Hematopoietic multipotent progenitor cell treated with erythropoietin and hydrocortisone succinate and interleukin-3 and kit ligand, for 8 days (in vitro differentiated cells): ENCODE measurements at regions not wholly inside any gene's neighbourhood (a gene's known extent, or its start where the extent isn't known, plus 50 kb on each side); places are given as distances from the start of the nearest gene placed in this dataset.

Experiments
- DNase-seq: peaks from one replicate; pipeline ENCODE4 v3.0.0-alpha.2; 2015

DNA sequence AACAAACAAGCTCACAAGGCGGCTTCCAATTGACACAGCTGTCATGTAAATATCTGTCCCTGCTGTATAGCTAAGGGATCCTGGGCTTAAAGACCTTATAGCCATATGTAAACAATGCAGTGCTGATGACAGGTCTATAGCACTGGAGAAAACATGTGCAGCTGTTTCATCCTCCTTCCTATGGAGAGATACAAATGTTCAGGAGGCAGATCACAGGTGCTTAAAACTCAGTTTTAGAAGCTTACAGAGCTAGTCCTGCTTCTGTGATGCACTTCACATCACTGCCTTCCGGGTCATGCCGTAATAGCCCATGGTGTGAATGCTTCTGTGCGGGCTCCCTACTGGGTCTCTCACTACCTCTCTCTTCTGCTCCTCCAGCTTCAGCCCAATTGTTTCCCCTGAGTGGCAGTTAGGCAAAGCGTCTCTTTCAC, 262.4 kb upstream of the CHST9 start:
- DNase-seq, result no peak

DNA sequence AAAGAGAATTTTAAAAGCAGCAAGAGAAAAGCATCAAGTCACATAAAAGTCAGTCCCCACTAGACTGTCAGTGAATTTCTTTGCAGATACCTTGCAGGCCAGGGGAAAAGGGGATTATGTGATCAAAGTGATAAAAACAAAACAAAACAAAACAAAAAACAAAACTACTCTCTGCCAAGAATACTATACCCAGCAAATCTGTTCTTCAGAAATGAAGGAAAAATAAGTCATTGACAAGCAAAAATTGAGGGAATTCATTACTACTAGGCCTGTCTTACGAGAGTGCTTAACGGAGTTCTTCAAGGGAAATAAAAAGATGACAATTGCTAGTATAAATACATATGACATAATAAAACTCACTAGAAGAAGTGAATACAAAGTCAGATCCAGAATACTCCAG, 245.5 kb upstream of the CHST9 start:
- no peak for DNase-seq

GRCh38 chr18:27428716-27429475, 243.8 kb upstream of the CHST9 start:
- no peak for DNase-seq

DNA sequence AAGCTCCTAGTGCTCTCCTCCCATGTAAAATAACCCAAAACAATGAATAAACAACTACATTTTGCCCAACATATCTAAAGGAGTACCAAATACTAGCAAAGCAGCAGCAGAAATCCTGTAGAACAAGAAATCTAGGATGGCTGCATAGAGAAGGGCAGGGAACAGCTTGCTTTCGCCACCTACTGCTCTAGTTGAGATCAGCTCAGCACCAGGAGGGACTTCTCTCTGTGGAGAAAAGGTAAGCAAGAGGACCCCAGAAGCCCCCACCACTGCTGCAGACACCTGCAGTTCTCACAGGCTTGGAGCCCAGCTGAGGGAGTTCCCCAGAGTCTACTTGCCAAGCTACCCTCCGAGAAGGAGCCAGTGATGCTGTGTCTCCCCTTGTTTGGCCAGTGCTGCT, 243.0 kb upstream of the CHST9 start:
- no peak for DNase-seq

DNA sequence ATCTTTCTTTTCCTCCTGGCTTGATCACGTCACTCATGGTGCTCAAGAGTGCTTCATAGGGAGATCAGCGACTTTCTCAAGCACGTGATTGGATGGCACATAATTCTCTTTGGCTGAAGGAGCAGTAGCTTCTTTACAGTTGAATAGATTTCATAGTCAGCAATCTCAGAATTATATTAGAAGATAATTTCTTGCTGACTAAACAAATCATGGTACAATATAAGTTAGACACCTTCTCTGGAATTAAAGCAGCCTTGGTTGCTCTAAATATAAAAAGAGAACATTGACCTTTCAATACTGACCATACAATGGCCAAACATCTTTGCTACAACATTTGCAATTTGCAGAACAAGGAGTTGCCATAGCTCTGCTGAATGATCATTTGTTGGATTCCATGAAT, 238.5 kb upstream of the CHST9 start:
- DNase-seq, result no peak

DNA sequence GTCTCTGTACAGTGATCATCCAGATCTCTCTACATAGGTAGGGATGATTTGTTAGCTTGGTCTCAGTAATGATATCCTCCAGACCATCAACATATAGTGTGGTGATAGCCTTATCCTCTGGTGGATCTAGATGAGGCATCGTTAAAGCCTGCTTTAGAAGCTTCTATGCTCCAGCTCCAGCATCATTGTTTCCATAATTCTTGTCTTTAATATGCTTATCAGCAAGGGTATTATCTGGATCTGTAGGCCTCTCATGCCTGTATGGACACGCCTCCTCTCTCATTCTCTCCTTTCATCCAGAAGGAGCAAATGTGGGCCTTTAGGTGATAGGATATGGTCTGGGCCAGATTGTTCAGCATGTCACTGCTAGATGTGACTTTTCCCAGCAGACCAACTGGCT, 234.5 kb upstream of the CHST9 start:
- DNase-seq, result no peak

GRCh38 chr18:27415495-27415894, 230.4 kb upstream of the CHST9 start:
- no peak for DNase-seq

GRCh38 chr18:27414682-27415081, 229.6 kb upstream of the CHST9 start:
- DNase-seq, result no peak

- no peak for DNase-seq
Measured at GRCh38 chr18:27413495-27414401, 228.6 kb upstream of the CHST9 start.

DNA sequence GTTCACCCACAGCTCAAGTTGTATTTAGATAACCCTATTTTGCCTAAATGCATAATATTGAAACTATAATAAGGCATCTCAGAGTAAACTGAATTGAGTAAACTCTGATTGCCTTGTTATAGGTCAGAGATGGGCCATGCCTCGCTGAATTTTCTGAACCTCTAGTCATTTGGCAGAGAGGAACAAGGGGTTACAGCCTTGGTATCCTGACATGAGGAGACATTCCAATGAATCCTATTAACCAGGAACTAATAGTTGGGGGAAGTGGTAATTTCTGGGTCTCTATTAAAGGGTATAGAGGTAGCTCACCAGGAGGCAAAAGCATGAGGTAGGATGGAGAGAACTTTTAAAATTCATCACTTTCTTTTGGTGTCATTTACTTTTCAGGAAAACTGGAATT, 227.4 kb upstream of the CHST9 start:
- no peak for DNase-seq

DNA sequence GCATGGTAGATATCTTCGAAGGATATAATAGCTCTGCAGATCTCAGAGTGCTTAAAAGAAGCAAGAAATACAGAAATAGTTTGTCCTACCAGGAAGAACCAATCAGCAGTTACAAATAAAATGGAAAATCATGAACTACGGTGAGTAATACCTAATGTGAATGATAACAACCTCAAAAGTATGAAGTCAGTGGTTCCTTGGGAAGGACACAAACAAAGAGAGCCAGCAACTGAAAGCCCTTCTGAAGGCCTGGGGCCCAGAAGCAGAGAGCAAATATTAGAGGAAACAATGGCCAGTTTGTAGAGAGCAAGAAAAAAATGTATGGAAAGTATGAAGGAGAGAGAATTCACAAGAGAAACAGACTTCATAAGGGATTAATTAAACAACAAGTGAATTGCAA, 226.8 kb upstream of the CHST9 start:
- DNase-seq, result no peak

DNA sequence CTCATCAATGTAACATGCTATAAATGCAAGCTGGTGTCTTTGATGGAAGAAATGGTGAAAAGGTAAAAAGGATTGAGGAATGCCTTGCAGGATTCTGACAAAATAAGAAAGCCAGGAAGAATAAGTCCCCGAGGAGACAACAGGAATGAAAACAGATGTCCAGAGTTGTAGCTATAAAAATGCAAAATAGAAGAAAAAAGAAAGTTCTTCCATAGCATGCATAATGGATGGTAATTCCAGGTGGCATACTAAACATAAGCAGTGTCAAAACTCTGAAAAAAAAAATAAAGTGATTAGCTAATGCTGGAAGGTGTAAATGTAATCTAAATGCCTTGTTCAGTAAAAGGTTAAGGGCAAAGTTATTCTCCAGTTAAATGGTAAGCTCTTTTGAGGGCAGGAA, 225.9 kb upstream of the CHST9 start:
- DNase-seq, result no peak

DNA sequence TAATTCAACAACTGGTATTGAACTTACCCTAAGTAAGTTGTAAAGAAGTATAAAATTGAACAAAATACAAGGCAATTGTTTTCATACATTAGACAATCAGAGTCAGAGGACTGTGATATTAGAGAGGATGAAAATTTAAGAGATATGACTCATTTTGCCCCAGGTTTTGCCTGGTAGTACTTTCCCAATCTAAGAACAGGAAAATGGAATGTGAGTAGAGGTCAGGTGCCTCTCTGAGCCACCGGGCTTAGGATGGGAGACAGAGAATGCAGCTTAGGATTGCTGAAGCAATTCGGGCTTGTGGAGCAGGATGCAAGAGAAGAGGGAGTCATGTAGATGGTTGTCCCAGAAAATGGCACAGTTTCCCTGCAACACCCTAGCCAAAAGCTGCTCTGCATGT, 219.7 kb upstream of the CHST9 start:
- no peak for DNase-seq

- DNase-seq, result no peak
Measured at GRCh38 chr18:27400001-27400400, 214.9 kb upstream of the CHST9 start.

DNA sequence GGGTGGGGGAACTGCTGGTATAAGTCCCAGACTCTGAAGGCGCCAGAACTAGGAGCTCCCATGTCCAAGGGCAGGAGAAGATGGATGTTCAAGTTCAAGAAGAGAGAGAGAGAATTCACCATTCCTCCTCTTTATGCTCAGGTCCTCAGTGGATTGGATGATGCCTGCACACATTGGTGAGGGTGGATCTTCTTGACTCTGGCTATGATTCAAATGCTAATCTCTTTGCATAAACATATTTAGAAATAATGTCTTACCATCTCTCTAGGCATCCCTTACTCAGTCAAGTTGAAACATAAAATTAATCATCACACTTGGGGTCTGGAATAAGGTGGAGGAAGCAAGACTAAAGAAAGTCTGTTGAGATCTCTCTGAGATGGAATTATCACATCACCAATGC, 210.6 kb upstream of the CHST9 start:
- no peak for DNase-seq

GRCh38 chr18:27394687-27395086, 209.6 kb upstream of the CHST9 start:
- no peak for DNase-seq

- no peak for DNase-seq
Measured at GRCh38 chr18:27382567-27383216, 197.6 kb upstream of the CHST9 start.

DNA sequence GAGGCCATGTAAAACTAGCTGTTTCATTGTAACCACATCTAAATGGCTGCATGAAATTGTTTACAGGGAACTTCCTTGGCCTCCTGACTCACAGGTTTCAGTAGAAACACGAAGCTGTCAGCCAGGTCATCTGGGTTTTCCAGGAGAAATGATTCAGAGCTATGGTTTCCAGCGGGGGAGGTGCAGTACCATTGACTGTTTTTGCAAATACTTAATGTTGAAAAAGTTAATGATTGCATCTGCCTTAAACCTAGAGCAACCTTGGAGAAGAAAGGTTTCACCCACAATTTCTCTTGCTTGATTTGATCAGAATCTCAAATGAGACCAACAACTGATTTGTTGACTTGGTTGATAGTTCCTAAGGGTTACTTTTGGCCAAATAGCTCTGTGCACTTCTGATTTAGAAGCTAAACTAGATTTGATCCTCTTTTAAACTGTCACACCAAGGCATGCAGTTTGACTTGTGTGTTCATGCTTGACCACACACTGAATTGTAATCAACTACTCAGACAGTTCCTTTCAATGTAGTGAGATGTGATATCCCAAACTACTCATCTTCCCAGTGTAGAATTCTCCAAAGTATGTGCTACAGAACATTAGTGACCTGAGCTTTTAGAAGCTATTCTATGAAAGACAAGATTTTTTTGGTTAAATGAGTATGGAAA, 193.5 kb upstream of the CHST9 start:
- no peak for DNase-seq

DNA sequence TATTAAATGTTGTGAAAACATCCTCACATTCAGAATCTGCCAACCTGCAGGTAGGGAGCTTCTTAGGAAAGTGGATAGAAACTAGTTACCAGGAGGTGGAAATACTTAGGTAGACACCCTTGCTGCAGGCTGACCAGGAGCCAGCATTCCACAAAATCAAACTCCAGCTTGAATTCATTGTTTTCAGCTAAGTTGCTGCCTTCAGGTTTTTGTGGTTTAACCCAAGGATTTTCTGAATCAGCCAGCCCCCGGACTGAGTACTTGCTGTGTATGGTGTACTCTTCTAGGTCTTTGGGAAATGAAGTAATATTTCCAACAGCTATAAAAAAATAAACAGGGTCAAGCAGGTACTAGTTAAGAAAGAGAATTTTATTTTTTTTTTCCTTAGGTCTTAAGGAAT, 192.1 kb upstream of the CHST9 start:
- no peak for DNase-seq

DNA sequence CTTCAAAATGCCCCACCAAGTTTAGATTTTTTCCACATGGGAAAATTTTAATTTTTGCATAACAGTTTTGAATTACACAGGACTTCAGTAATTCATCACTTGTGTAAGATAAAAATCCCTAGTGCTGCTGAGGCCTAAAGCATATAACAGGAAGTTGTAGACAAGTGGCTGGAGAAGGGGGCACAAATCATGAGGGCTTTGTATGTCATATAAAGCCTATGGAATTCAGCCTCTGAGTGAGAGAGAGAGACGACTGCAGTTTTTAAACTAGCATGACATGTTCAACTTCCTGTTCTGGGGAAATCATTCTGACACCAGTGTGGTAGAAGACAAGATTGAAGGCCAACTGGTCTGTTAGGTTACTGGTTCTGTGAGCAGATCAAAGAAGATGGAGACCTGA, 187.3 kb upstream of the CHST9 start:
- no peak for DNase-seq

DNA sequence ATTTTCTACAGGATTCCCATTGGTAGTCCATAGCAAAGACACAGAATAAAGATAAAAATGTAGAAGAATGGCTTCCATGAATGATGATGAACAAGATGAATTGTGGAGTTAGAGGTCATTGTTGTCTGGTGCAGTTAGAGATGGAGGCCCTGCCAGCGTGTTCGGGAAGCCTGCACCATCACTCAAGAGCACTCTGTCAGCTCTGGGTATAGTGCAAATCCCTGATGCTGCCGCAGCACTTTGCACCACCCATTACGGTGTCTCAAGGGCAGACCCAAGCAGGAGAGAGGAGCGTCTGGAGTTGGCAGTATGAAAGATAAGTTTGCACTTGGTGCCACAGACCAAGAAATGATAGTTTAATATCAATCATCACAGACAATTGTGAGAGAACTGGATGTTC, 181.6 kb upstream of the CHST9 start:
- DNase-seq, result no peak

DNA sequence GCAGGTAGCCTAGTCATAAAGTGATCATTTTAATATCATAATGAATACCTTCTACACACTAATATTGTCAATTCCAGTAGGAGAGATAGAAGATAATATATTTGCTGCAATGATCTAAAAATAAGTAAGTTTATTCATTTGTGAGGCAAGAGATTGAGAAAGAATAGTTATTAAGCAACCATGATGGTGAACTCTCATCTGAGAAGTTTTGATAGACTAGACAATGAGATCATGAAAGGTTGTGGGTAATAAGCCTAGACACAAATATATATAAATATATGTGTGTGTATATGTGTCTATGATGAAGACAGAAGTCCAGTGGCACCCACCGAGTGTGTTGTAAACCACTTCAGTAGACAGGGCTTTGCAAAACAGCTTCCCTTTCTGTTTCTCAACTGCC, 181.0 kb upstream of the CHST9 start:
- no peak for DNase-seq

DNA sequence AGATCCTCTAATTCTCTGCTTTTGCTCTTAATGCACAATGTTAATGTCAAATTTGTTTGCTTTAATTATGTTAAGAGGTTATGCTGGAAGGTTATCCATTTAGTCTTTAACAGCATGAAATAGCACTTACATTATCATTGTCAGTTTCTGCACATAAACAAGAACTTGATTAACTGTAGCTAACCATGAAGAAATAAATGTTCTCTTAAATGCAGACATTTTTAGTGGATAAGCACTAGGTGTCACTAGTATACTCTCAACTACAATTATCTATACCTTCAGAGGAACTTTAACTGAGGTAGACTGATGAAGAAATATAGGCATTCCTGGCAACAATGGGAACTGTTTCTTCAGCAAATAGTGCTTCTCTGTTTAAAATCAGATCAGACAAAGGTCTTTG, 178.8 kb upstream of the CHST9 start:
- DNase-seq, result peak; percentile 3
